ENCODE measurements at regions not wholly inside any gene's neighbourhood (a gene's known extent, or its start where the extent isn't known, plus 50 kb on each side); places are given as distances from the start of the nearest gene placed in this dataset.
"Not testable (repeated sequence)": the region's sequence is repeated elsewhere in the genome, so short reads cannot be mapped to it uniquely, and the experiment has no call there.

DNA sequence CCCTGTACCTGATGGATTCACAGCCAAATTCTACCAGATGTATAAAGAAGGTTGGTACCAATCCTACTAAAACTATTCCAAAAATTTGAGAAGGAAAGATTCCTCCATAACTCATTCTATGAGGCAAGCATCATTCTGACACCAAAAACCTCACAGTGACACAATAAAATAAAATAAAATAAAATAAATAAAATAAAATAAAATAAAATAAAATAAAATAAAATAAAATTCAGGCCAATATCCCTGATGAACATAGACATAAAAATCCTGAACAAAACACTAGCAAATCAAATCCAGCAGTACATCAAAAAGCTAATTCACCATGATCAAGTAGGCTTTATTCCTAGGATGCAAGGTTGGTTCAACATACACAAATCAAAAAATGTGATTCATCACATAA lies 108.1 kb downstream of the PROX1 start:
- not testable (repeated sequence) for DNase-seq

DNA sequence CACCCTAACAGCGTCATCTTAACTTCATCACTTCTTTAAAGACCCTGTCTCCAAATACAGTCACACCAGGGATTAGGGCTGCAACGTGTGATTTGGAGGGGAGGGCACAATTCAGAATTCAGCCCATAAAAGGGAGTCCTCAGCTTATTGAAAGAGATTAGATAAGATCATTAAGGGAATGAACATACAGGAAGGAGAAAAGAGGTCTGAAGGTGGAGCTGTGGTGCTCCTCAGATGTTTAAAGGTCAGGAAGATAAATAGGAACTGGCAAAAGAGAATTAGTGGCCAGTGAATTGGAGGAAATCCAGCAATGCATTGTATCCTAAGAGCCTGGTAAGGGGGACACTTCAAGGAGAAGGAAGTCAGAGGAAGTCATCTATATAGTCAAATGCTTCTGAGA lies 113.5 kb downstream of the PROX1 start:
- no peak for DNase-seq

DNA sequence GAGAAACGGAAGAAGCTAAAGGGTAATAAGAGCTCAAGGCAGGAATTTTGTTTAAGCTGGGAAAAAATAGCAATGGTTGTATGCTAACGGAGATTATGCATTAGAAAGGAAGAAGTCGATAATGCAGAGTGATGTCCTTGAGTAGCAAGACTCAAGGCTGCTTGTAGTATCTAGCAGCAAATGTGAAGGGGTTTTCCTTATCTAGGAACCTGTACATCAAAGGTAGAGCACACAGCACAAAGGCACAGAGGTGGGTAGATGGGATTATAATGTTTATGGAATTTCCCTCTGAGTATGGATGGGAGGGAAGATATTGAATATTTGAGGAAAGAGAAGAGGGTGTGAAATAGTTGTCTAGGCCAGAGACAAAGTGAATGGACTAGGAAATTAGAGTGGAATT lies 114.1 kb downstream of the PROX1 start:
- no peak for DNase-seq

DNA sequence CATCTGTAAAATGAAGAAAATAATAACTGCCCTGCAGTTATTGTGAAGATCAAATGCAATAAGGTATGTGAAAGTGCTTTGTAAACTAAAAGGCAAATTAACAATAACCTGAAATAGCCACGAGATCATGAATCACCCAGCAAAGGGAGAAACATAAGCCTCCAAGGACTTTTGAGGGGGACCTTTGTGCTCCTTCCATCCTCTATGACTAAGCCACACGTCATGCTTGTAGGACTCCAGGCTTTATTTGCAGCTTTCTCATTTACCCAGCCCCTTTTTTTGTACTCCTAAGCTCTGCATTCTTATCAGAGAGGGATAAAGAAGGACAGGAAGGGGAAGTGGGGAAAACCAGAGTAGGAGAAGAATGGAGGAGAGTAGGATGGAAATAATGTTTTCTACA lies 115.1 kb downstream of the PROX1 start:
- DNase-seq = no peak

DNA sequence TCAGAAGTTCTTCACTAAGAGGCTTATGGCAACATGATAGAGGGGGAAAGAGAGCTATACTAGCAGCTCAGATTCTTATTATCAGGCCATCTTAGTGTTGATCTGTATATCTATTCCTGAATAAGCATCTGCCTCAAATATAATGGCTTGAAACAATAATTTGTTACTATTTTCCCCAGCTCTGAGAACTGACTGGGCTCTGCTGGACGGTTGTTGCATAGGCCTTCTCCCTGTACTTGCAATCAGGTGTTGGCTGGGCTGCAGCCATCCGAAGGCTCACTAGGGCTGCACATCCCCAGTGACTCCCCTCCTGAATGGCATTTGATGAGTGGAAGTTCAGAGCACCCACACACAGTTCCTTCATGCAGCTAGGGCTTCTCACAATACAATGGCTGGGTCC lies 116.0 kb downstream of the PROX1 start:
- DNase-seq = no peak

DNA sequence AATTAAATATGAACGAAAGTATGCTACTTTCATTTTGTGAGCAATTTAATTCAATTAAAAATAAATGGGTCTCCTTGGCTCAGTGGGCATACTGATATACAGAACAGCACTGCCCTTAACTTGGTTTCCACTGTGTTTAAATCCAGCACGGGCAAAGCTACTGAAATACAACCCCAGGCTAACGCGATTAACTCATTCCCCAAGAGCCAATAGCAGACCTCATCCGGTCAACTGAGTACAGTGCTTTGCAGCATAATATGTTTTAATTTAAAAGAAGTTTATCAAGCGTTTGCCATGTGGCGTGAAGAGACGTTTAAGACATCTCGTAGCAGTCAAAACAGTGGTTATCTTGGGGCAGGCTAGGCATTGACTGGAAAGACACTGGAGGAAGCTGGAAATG lies 118.6 kb downstream of the PROX1 start:
- no peak for DNase-seq

DNA sequence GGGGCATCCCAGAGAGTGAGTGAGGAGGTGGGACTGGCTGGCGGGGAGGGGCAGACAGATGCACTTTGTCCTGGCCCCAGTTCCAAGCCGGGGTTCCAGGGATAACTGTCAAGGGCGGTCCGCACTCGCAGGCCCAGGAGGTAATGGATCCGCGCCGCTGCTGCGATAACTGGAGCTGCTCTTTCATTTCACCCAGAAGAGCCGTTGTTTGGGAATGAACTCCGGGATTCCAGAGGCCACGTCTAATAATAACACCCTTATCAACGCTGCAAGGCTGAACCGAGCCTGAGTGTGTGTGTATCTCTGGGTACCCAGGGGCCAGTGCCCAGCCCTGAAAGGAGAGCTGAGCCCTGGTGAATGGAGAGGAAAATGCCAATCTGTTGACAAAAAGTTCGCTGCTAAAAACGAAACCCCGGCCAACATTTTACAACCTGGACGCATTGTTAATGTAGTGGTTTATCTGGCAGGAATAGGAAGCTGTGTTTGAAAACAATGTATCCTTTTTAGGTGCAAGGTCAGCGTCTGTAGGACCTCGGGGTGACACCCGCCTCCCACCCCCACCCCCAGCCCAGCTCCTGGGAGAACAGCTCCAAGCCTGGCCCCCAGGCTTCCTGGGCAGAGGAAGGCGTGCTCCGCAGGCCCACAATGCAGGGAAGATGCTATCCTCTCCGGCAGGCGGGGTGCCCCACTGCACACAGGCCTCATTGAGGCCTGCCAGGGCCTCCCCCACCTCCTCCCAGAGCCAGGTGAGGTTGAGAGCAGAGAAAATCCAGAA lies 119.7 kb downstream of the PROX1 start:
- DNase-seq = no peak

DNA sequence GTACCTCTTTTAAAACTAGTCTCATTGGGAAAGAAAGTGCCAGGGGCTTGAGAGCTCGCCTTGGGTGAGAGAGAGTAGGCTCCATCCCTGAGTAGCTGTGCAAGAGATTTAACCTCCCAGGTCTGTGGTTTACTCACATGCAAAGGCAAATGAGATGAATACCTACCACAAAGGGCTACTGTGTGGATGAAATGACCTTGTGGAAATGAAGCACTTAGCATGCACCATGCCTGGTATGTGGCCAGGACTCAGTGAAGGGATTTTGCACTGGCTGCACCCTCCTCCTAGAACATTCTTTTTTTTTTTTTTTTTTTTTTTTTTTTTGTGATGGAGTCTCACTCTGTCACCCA lies 120.3 kb downstream of the PROX1 start:
- no peak for DNase-seq

DNA sequence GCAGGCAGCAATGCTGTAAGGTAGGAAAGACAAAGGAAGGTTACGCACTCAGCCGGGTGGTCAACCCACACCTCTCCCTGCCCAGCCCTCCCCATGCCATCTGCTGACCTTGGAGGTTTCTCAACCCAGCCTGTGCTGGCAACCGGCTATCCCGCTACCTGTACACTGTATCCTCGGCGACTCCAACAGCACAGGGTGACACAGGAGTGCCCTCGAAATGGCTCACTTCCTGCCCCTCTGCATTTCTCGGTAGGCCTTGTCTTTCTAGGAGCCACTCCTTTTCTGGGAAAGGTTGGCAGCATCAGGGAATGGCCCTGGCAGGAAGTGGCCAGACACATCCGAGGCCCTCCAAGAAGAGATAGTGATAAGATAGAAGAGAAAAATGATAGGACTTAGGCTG lies 124.0 kb downstream of the PROX1 start:
- no peak for DNase-seq

DNA sequence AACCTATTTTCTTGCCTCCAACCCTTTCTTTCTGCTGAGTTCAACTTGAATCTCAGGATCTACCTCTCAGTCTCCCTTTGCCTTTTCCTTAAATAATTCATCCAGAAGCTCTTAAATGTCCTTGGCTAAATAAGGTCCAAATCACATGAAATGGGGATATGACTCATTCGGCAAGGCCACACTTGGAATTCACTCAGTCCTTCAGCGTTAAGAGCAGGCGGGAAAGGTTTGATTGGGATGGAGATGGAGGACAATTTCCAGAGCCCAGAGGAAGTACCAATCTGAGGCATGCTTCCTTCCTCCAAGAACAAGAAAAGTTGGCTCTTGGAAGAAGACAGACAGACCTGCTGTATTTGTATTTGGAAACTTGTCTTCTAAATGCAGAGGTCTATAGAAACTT lies 128.5 kb downstream of the PROX1 start:
- no peak for DNase-seq

DNA sequence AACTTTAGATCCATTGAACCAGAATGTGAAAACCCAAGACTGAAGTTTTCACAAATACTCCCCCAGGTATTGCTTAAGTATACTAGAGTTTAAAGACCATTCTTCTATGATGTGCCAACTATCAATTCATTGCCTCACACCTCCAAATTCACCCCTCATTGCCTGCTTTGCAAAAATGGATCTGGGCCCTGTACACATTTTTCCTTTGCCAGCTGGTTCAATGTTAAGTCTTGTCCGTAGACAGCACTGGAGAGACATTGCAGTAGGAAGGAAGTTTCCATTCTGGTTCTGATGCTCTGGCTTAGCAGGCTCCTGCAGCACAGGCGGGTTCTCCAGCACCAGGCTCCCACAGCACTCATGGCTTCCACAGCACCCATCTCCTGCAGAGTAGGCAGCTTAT lies 130.0 kb downstream of the PROX1 start:
- no peak for DNase-seq

DNA sequence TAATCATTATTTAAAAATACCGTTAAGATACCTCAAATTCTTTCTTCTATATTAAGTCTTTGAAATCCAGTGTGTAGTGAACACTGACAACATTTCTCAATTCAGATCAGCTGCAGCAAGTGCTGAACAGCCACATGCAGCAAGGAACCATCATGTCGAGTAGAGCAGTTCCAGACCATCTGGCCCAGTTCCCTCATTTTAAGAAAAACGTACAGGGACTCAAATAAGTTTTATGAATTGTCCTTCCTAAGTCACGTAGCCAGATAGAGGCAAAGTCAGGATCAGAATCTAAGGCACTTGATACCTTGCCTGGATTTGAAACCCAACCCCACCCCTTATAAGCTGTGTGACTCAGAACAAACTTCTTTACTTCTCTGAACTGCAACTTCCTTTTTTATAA lies 132.4 kb downstream of the PROX1 start:
- DNase-seq = no peak

DNA sequence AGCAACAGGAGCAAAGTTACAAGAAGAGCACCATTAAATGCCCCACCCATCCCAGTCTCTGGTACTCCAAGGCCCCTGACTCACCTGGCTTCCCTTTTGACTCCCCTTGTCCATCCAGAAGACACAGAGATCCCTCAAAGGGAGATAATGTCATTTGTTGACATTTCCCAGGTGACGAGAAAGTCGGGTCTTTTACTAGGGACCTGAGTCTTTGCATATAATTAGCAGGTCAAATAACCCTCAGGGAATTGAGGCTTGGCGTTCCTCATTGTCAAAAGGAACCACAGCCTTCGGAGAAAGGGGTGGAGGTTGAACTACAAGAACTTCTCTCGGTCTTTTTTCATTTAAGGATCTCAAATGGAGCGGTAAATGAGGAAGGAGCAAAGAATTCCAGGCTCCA lies 133.2 kb downstream of the PROX1 start:
- no peak for DNase-seq

DNA sequence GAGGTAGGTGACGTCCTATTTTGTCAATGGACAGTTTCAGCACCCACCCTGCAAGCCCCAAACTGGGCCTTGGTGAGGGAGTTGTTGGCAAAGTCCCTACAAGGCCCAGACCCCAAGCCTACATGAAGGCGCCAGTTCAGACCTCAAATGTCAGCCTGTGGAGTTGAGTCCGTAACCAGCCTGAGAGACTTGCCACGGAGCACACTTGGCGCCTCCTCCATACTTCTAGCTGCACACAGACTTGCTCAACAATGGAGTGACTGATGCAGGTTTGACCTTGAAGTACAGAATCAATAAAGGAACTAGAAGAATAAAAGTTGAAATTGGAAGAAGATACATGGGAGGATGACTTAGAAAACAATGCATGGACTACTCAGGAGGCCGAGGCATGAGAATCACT lies 134.3 kb downstream of the PROX1 start:
- DNase-seq = no peak

DNA sequence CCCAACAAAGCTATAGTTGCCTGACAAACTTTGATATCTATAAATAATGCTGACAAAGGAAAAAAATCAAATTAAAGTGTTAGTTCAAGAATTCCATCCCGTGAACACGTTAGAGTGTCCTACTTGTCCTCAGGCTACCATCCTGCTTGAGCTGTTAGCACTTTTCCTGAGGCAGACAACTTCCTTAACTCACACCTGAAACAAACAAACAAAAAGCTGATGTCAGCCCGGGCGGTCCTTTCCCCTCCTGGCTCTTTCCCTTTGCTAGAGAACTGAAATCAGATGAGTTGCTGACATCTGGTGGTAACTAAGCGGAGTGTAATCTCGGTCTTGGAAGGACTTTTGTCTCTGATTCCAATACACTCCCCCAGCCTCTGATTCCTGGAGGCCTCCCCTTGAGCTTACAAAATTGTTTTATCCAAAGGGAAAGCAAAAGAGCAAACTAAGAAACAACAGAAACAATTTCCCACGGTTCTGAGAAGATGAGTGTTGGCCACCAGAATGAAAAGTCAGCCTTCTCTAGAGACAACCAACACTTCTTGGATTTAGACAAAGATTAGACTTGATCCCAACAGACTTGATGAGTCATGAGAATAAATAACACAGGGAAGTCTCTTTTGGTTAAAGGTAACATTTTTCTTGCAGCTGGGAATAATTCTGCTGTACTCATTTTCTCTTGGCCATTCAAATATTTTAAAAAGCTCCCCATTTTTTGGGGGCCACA lies 135.4 kb downstream of the PROX1 start:
- peak; percentile 68 for DNase-seq

DNA sequence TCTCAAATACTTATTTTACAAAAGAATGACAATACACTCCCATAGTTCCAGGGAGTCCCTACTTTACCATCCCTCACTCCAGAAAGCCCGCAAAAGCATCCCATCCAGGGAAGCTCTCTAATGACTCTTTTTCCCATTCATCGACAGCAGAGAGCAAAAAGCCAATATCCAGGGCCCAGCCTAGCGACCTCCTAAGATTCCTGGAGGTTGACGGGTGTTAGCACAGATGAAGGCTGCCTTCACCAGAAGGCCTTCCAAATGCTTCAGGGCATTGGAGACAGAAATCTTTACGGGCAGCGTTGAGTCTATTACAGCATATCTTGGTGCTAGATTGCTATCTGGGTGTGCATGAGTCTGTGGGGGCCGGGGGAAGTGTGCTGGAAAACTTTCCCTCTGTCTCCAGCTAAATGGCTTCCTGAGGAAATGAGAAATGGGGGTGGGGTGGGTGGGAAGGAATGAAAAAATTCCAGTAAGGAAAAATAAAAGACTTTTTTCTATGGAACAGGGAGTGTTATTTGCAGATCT lies 136.6 kb downstream of the PROX1 start:
- no peak for DNase-seq

DNA sequence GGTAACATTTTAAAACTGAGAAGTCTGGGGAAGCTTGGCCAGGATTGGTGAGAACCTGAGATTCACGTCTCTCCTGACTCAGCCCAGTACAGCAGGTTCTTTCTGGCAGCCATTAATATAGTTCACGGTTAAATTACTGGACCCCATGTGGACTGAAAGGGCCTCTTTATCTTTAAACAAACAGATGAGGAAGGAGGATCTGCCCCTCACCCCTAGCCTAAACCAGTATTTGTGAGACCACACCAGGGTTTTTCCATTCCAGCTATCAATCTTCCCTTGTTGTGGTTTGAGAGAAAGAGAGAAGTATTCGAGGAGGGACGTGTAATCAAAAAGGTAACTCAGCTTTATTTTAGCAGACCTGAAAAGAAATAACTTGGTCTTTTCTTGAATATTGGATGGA lies 137.1 kb downstream of the PROX1 start:
- DNase-seq = no peak

DNA sequence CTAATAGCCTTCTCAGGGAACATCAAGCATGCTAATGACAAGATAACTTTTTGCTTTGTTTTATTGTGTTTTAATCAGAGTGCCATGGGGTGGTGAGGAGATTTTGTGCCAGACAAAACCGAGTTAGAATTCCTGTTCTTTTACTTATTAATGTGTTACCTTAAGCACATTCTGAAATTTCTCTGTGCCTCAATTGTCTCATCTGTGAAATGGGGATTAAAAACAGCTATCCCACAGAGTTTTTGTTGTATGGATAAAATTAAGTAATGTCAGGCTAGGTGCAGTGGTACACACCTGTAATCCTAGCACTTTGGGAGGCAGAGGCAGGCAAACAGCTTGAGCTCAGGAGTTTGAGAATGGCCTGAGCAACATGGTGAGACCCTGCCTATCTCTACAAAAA lies 138.0 kb downstream of the PROX1 start:
- no peak for DNase-seq

DNA sequence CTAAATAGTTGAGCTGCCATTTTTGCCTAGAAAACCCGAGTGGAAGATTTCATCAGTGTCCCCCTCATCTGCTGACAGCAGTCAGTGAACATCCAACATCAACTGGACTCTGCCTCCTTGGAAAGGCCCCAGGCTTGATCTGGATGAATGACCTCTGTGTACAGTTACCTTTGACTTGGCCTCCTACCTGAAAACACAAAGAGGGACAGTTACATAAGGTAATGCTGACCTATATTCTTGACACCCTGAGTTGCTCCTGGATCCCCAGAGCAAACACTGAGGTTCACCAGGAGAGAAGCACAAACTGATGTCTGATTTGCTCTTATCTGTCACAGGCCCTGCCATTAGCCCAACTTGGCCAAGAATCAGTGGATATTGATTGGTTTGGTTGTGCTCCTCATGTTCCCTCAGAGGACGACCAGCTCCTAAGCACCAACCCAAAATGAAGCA lies 138.9 kb downstream of the PROX1 start:
- DNase-seq = no peak

DNA sequence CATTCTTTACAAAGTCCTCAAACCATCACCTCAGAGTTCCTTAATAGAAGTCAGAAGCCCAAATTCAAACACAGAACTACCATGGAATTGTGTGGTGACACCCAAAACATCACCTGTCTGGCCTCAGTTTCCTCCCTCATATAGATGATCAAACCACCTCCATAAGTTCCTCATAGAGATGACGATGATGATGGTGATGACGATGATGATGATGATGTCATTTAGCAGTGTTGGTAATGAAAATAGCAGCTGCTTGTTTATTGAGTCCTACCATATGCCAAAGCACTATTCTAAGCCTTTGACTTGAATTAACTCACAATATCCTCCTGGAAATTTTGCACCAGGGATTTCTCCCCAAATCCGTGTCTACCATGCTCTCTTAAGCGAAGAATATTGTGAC lies 139.9 kb downstream of the PROX1 start:
- no peak for DNase-seq

DNA sequence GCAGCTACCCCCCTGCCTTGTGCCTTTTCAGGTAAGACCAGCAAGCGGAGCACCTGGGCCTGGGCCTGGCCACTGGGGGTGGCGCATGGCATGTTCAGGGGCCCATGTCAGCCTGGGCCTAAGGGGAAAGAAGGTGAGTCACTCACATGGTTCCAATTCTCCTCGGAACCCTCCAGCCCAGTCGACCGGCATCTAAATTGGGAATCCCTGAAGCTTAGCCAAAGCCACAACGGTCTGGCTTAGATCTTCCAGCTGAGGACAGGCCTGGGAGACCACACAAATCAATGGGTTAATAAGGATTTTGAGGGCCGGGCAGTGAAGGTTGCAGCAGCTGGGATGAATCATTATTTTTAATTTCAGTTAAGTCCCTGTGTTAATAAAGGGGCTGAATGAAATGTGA lies 145.1 kb upstream of the SMYD2 start:
- no peak for DNase-seq

DNA sequence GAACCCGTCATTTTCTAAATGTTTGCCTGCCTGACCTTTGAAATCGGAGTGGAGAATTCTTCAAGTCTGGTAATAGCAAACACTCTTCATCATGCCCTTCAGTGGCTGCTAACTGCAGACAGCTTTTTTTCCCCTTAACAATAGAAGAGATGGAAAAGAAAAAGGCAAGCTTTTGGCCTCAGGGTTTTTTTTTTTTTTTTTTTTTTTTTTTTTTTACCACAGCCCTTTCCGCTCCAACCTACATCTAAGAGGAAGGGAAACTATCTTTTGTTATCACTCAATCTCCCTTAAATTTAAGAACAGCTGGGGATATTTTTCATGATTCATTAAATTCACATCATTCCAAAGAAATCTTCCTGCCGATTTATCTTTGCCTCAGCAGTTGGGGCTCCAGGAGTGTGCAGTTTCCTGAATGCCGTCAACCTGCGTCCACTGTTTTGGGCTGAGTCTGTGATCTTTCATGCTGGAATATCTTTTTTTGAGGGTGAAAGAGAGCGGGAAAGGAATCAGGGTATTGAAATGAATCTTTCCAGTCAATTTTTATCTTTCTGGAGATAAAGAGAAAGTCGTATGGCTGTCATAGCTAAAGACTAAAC lies 144.5 kb upstream of the SMYD2 start:
- no peak for DNase-seq

DNA sequence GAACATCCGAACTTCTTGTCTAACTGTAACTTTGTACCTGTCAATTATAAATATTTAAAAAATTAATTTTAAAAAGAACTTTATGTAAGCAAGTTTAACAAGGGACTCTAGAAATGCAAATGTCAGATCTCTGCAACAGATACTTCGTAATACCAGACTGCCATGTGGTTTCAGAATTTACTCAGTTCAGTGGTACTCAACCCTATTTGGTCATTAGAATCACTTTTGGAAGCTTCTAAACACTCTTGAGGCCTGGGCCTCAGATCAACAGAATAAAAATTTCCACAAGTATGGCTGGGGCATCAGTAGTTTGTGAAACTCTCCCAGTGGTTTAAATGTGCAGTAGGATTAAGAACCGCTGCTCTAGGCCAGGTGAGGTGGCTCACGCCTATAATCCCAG lies 139.5 kb upstream of the SMYD2 start:
- no peak for DNase-seq

Data from NCI-H510A (cell line).